Natural killer cell (primary cell): ENCODE measurements at regions not wholly inside any gene's neighbourhood (a gene's known extent, or its start where the extent isn't known, plus 50 kb on each side); places are given as distances from the start of the nearest gene placed in this dataset.

Experiments used
- ATAC-seq, 3 donors: fragments of 150-1000 bp in 2 of 3; fragments of 200-7000 bp in 1 of 3; cut with Tn5 transposase; 1 replicate in 1 of 3; 2 replicates in 2 of 3; pipeline ENCODE4 v1.10.0; 2021; ENCODE audit warnings: mild to moderate bottlenecking in 2 of 3, moderate library complexity in 2 of 3
- DNase-seq, 2 donors: peaks; one replicate each; pipeline versions ENCODE4 v3.0.0 to v3.0.0-alpha.2; 2013 to 2021; ENCODE audit warnings: mixed read lengths in 1 of 2
- H3K27ac ChIP-seq: one replicate; pipeline ENCODE4 v1.5.1; 2013; ENCODE audit warnings: mild to moderate bottlenecking, low read length
- H3K27me3 ChIP-seq: one replicate; pipeline ENCODE4 v1.6.1; 2013; ENCODE audit warnings: low read length; ENCODE audit not compliant: control insufficient read depth, insufficient read depth
- H3K36me3 ChIP-seq: one replicate; pipeline ENCODE4 v1.6.1; 2013; ENCODE audit warnings: low read length; ENCODE audit not compliant: control insufficient read depth, insufficient read depth
- H3K4me1 ChIP-seq: one replicate; pipeline ENCODE4 v1.6.1; 2013; ENCODE audit warnings: low read length; ENCODE audit not compliant: control insufficient read depth, insufficient read depth
- H3K4me3 ChIP-seq: one replicate; pipeline ENCODE4 v1.5.1; 2013; ENCODE audit warnings: low read length
- H3K9me3 ChIP-seq: one replicate; pipeline ENCODE4 v1.6.1; 2013; ENCODE audit warnings: low read length; ENCODE audit not compliant: control insufficient read depth, insufficient read depth
- H3K27ac Mint-ChIP-seq, 2 donors: one replicate each; pipeline ENCODE4 v1.8.0; 2022; ENCODE audit warnings: mild to moderate bottlenecking in 2 of 2, mixed read lengths in 2 of 2, moderate library complexity in 1 of 2
- H3K27me3 Mint-ChIP-seq, 2 donors: one replicate each; pipeline ENCODE4 v1.8.0; 2022; ENCODE audit warnings: low read depth in 2 of 2, mixed read lengths in 2 of 2
- H3K36me3 Mint-ChIP-seq: one replicate; pipeline ENCODE4 v1.8.0; 2022; ENCODE audit warnings: mixed read lengths
- H3K4me1 Mint-ChIP-seq, 2 donors: one replicate each; pipeline ENCODE4 v1.8.0; 2022; ENCODE audit warnings: mixed read lengths in 2 of 2
- H3K4me3 Mint-ChIP-seq: one replicate; pipeline ENCODE4 v1.8.0; 2022; ENCODE audit warnings: mild to moderate bottlenecking, moderate library complexity, mixed read lengths
- H3K9me3 Mint-ChIP-seq, 2 donors: one replicate each; pipeline ENCODE4 v1.8.0; 2022; ENCODE audit warnings: mixed read lengths in 2 of 2
- CTCF ChIP-seq: fragments of 200-600 bp; IDR thresholded peaks from one replicate; pipeline ENCODE4 v1.8.0; 2022; ENCODE audit warnings: antibody characterized with exemption
- WGBS: methylation state at CpG from one replicate; pipeline ENCODE4 v1.1.7; 2013; ENCODE audit warnings: missing lambda C conversion rate; ENCODE audit not compliant: insufficient coverage; 5-methylcytosine and 5-hydroxymethylcytosine counted together
- intact Hi-C: fragments of 100-400 bp; cut with micrococcal nuclease; formaldehyde crosslinking; loops from one replicate; pipeline ENCODE4 v1.14.2; 2022

GRCh38 chr17:63069245-63069644 lies 103.2 kb downstream of the TANC2 start:
- no peak for TF ChIP-seq CTCF
- H3K27me3 Mint-ChIP-seq, result no peaks in the 10 kb centered on the region

DNA sequence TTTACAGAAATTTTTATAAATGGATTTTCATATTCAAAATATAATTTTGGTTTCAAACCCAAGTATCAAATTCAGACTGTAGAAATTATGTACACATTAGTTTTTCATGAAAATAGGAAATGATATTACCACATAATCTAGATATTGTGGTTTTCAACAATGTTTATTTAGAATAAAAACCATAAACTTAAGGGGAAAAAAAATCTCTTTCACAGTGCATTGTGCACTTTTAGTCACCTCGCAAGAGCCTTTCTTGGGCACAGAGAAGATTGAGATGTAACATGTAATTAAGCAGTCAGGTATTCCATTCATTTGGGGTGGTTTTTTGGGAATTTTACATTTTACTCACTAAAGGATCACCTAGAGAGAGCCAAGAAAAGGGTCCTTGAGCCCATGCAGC lies 104.0 kb downstream of the TANC2 start:
- no peak overlapping the region for H3K4me3 ChIP-seq
- H3K27me3 ChIP-seq, result no peaks in the 10 kb centered on the region
- Mint-ChIP-seq H3K27ac (no peak overlapping the region), H3K4me1 (peaks cover 23% of the 10 kb centered on the region in 2 donors), H3K27me3 (no peaks in the 10 kb centered on the region), H3K36me3 (no peaks in the 10 kb centered on the region), H3K4me3 (no peak overlapping the region), H3K9me3 (no peaks in the 10 kb centered on the region)
- H3K9me3 ChIP-seq, result no peaks in the 10 kb centered on the region
- peaks cover 7% of the 10 kb centered on the region for H3K4me1 ChIP-seq
- intact Hi-C loops, result no loop called here
- no peak overlapping the region for H3K27ac ChIP-seq
- ATAC-seq, result no peak
- TF ChIP-seq CTCF, result no peak
- WGBS, result no CpG with 5 or more reads among the region's 1 CpG
- H3K36me3 ChIP-seq, result no peaks in the 10 kb centered on the region
- no peak for DNase-seq

More at GRCh38 chr17:63069245-63069644, 103.2 kb downstream of the TANC2 start:
- Mint-ChIP-seq H3K9me3 (no peaks in the 10 kb centered on the region), H3K4me3 (no peak overlapping the region), H3K27ac (no peak overlapping the region), H3K4me1 (peaks cover 23 to 26% of the 10 kb centered on the region in 2 donors), H3K36me3 (no peaks in the 10 kb centered on the region)
- H3K27ac ChIP-seq, result no peak overlapping the region
- 84% methylated on average over 1 of the region's 1 CpG for WGBS
- no peaks in the 10 kb centered on the region for H3K9me3 ChIP-seq
- peaks cover 7% of the 10 kb centered on the region for H3K4me1 ChIP-seq
- H3K27me3 ChIP-seq, result no peaks in the 10 kb centered on the region
- intact Hi-C loops, result no loop called here
- H3K4me3 ChIP-seq, result no peak overlapping the region
- no peaks in the 10 kb centered on the region for H3K36me3 ChIP-seq
- ATAC-seq (no peak), DNase-seq (no peak)

DNA sequence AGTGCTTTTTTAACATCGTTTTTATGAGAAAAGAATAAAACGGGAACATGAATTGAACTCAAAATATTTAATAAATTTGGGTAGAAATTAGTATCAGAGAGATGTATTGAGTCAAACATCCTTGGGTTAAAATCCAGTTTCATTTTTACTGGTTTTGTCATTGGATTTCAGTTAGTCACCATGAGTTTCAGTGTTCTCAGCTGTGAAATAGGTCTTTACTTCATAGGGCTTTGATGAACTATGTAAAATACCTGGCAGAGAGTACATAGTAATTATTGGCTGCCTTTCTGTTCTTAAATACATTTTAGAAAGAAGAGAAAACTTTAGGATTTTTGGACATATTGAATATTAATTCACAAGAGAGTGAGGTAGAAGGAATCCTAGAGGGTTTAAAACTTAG lies 105.8 kb downstream of the TANC2 start:
- WGBS, result 100% methylated on average over 2 of the region's 2 CpGs

More for the DNA sequence above, 105.8 kb downstream of the TANC2 start:
- Histone ChIP-seq H3K4me1 (no peaks in the 10 kb centered on the region), H3K27me3 (no peaks in the 10 kb centered on the region), H3K36me3 (no peaks in the 10 kb centered on the region), H3K27ac (no peak overlapping the region), H3K4me3 (no peak overlapping the region), H3K9me3 (no peaks in the 10 kb centered on the region)
- H3K27me3 Mint-ChIP-seq, result no peaks in the 10 kb centered on the region
- H3K9me3 Mint-ChIP-seq, result no peaks in the 10 kb centered on the region
- H3K27ac Mint-ChIP-seq, result no peak overlapping the region
- no peak for DNase-seq
- H3K36me3 Mint-ChIP-seq, result no peaks in the 10 kb centered on the region
- H3K4me3 Mint-ChIP-seq, result no peak overlapping the region
- peaks cover 13 to 16% of the 10 kb centered on the region in 2 donors for H3K4me1 Mint-ChIP-seq
- TF ChIP-seq CTCF, result no peak
- intact Hi-C loops, result no loop called here
- no peak for ATAC-seq
